Epithelial cell of proximal tubule (primary cell): ENCODE measurements at regions not wholly inside any gene's neighbourhood (a gene's known extent, or its start where the extent isn't known, plus 50 kb on each side); places are given as distances from the start of the nearest gene placed in this dataset.

ENCODE experiments used
- DNase-seq: peaks from one replicate; pipeline ENCODE4 v3.0.0-alpha.2; 2011; ENCODE audit warnings: low read depth
- H3K4me3 ChIP-seq: 2 replicates; pipeline ENCODE4 v1.5.1; 2011; ENCODE audit warnings: low read depth, mild to moderate bottlenecking, low read length
- CTCF ChIP-seq: conservative IDR thresholded peaks from 2 replicates; pipeline ENCODE4 v1.5.1; 2012; ENCODE audit warnings: low read depth, mild to moderate bottlenecking, low read length

GRCh38 chrY:14340459-14341143, 183.7 kb upstream of the NLGN4Y start:
- DNase-seq = peak; percentile 77
- TF ChIP-seq CTCF = no peak

GRCh38 chrY:14344648-14345333, 179.5 kb upstream of the NLGN4Y start:
- peak; percentile 63 for DNase-seq
- TF ChIP-seq CTCF = no peak
- H3K4me3 ChIP-seq = peak overlapping the region; percentile 31

More at GRCh38 chrY:14340459-14341143, 183.7 kb upstream of the NLGN4Y start:
- H3K4me3 ChIP-seq = no peak overlapping the region

GRCh38 chrY:14351590-14351989, 172.7 kb upstream of the NLGN4Y start:
- no peak overlapping the region for H3K4me3 ChIP-seq
- no peak for DNase-seq
- TF ChIP-seq CTCF = no peak

GRCh38 chrY:14356154-14356553, 168.2 kb upstream of the NLGN4Y start:
- TF ChIP-seq CTCF = no peak
- DNase-seq = no peak
- H3K4me3 ChIP-seq = no peak overlapping the region

- TF ChIP-seq CTCF = no peak
- H3K4me3 ChIP-seq = no peak overlapping the region
- DNase-seq = no peak
Measured at GRCh38 chrY:14360748-14361500, 163.4 kb upstream of the NLGN4Y start.

GRCh38 chrY:14373608-14374007, 150.7 kb upstream of the NLGN4Y start:
- TF ChIP-seq CTCF = no peak
- DNase-seq = no peak

More at GRCh38 chrY:14373608-14374007, 150.7 kb upstream of the NLGN4Y start:
- no peak overlapping the region for H3K4me3 ChIP-seq
